A549 (cell line): ENCODE measurements at regions not wholly inside any gene's neighbourhood (a gene's known extent, or its start where the extent isn't known, plus 50 kb on each side); places are given as distances from the start of the nearest gene placed in this dataset.

Experiments
- CBX8 ChIP-seq: fragments of 200-600 bp; sonication (generic); IDR thresholded peaks from 2 replicates; pipeline ENCODE4 v1.6.1; 2016
- CEBPB ChIP-seq, 2 experiments: fragments of >200 bp in 1 of 2; sonication (Bioruptor Twin) in 1 of 2; formaldehyde crosslinking in 1 of 2; IDR thresholded peaks; 2 replicates each; pipeline ENCODE4 v1.6.1; 2012 to 2016
- CTCF ChIP-seq: fragments of >200 bp; sonication (Bioruptor Twin); formaldehyde crosslinking; IDR thresholded peaks from 3 replicates; pipeline ENCODE4 v1.5.1; 2016
- EHMT2 ChIP-seq: fragments of 200-600 bp; sonication (generic); IDR thresholded peaks from 2 replicates; pipeline ENCODE4 v1.6.1; 2016; ENCODE audit warnings: antibody characterized with exemption, low read depth, mild to moderate bottlenecking, moderate library complexity
- EP300 ChIP-seq, 2 experiments: fragments of >200 bp; sonication (Bioruptor Twin); formaldehyde crosslinking; IDR thresholded peaks; 2 replicates in 1 of 2; 3 replicates in 1 of 2; pipeline ENCODE4 v1.6.1; 2016 to 2017
- ESRRA ChIP-seq: fragments of 150-350 bp; IDR thresholded peaks from 2 replicates; pipeline ENCODE4 v1.6.1; 2014; ENCODE audit warnings: mild to moderate bottlenecking, low read length, borderline replicate concordance
- JUN ChIP-seq, 2 experiments: fragments of >200 bp; sonication (Bioruptor Twin); formaldehyde crosslinking; IDR thresholded peaks; 2 replicates in 1 of 2; 3 replicates in 1 of 2; pipeline ENCODE4 v1.6.1; 2016 to 2017
- MAX ChIP-seq: IDR thresholded peaks from 2 replicates; pipeline ENCODE4 v1.6.1; 2012
- PHF8 ChIP-seq: fragments of 200-600 bp; sonication (generic); IDR thresholded peaks from 2 replicates; pipeline ENCODE4 v1.6.1; 2016; ENCODE audit warnings: low read depth, mild to moderate bottlenecking, antibody characterized with exemption, moderate library complexity, borderline replicate concordance
- POLR2A ChIP-seq: IDR thresholded peaks from 2 replicates; pipeline ENCODE4 v1.6.1; 2012; ENCODE audit warnings: mild to moderate bottlenecking, low read length
- POLR2AphosphoS2 ChIP-seq: conservative IDR thresholded peaks from 2 replicates; pipeline ENCODE4 v1.6.1; 2012; ENCODE audit warnings: low read length, improper control_type of control experiment, inconsistent platforms
- REST ChIP-seq: fragments of 200-600 bp; sonication (generic); IDR thresholded peaks from 2 replicates; pipeline ENCODE4 v1.6.1; 2016; ENCODE audit warnings: antibody characterized with exemption, mild to moderate bottlenecking, moderate library complexity
- RNF2 ChIP-seq: fragments of 200-600 bp; sonication (generic); IDR thresholded peaks from 2 replicates; pipeline ENCODE4 v1.6.1; 2016; ENCODE audit warnings: low read depth, mild to moderate bottlenecking, antibody characterized with exemption, moderate library complexity, borderline replicate concordance

GRCh38 chr6:119653329-119653728, 303.8 kb upstream of the MAN1A1 start:
- TF ChIP-seq CTCF = no peak
- TF ChIP-seq MAX = no peak
- TF ChIP-seq CEBPB (IDR thresholded peaks at IDR 0.05) = no peak
- TF ChIP-seq POLR2A = no peak
- TF ChIP-seq EP300 (IDR thresholded peaks at IDR 0.05) = no peak
- TF ChIP-seq ESRRA = no peak
- no peak for TF ChIP-seq CBX8
- TF ChIP-seq EHMT2 = no peak
- TF ChIP-seq POLR2AphosphoS2 = no peak
- no peak for TF ChIP-seq RNF2
- no peak for TF ChIP-seq REST
- TF ChIP-seq PHF8 = no peak
- no peak for TF ChIP-seq JUN (IDR thresholded peaks at IDR 0.05)
